Fibroblast of skin of right quadriceps (primary cell): ENCODE measurements at regions not wholly inside any gene's neighbourhood (a gene's known extent, or its start where the extent isn't known, plus 50 kb on each side); places are given as distances from the start of the nearest gene placed in this dataset.

ENCODE experiments used
- DNase-seq: peaks from one replicate; pipeline ENCODE4 v3.0.0-alpha.2; 2013

- peak; percentile 30 for DNase-seq
Measured at GRCh38 chr16:85396879-85397871, 215.9 kb upstream of the GSE1 start.

- no peak for DNase-seq
Measured at GRCh38 chr16:85398050-85398451, 215.1 kb upstream of the GSE1 start.

DNA sequence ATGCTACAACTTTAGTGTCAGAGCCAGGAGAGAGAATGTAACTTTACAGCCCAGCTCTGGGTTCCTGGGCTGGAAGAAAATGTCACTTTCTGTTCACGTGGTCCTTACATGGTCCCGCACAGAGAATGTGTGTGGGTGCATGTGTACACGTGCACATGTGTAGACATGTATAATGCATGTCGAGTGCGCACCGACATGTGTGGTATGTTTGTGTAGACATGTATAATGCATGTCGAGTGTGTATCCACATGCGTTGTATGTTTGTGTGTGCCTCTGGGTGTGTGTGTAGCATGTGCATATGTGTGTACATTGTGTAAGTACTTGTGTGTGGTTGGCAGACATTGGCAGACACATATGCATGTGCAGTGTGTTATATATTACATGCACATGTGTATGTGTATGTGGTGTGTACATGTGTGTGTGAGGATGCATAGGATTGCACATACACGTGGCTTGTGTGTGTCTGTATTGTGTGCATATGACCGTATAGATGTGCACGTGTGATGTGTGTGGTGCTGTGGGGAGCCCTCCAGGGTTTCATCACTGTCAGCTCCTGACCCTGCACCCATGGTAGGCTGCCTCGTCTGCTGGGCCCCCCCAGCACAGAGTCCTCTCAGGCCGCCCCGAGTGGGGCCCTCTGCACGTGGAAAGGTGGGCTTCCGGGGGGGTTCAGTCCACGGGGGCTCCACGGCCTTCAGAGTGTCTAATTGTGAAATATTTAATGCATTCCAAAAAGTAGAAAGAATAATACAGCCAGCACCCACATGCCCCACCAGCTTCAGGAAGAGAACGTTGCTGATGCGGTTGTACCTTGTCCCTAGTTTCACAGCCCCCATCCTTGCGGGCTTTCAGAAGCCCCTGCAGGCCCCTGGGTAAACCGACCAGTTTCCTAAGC, 214.2 kb upstream of the GSE1 start:
- no peak for DNase-seq

- no peak for DNase-seq
Measured at GRCh38 chr16:85399583-85400284, 213.4 kb upstream of the GSE1 start.

GRCh38 chr16:85400305-85401205, 212.6 kb upstream of the GSE1 start:
- DNase-seq, result no peak

DNA sequence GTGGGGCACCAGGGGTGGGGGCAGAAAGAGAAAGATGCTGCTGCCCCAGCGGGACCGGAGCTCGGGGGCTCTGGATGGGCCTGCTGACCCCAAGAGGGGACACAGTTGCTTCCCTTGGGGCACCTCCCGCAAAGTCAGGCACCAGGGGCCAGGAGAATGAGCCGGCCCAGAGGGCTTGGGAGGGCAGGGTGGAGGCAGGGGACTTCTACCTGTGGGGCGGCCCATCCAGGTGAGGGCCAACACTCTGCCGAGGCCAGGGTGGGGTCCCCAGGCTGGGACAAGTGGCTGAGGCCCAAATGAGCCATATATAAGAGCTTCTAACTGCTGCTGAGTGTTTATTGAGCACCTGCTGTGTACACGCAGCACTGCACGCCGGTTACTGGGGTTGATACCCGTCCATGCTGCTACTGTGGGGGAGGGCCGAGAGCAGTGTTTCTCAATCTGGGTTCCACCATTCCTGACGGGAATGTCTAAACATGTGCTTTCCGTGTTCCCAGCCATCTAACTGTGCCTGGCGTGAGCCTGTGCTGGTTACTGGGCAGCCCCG, 211.7 kb upstream of the GSE1 start:
- DNase-seq, result no peak

DNA sequence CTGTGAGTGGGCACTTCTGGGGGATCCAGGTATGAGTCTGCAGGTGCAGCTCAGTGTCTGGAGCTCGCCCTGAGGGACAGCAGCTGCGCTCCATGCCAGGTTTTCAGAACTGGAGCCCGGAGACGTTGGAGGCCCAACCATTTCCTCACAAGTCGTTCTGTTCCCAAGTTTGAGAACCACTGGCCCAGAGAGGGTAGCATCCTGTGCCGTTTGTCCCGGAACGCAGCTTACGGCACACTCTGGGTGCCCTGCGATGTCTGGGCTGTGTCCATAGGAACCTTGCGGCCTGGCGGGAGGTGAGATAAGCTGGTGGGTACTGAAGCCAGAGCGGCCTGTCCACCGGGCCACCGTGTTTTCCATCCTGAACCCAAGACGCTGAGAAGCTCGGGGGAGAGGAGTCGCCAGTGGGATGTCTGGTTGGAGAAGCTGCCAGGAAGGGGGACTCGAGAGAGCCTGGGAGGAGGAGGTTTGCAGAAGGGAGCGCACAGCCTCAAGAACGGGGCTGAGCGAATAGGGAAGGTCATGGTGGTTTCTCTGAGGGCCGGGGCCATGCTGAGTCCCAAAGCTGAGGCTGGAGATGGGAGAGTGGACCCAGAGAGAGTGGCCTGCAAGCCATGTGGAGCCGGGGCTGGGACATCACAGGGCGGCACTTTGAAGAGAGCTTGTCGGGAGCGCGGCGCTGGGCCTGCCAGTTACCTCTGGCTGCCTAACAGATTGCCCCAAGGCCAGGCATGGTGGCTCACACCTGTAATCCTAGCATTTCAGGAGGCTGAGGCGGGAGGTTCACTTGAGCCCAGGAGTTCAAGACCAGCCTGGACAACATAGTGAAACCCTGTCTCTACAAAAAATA, 211.0 kb upstream of the GSE1 start:
- DNase-seq, result no peak

DNA sequence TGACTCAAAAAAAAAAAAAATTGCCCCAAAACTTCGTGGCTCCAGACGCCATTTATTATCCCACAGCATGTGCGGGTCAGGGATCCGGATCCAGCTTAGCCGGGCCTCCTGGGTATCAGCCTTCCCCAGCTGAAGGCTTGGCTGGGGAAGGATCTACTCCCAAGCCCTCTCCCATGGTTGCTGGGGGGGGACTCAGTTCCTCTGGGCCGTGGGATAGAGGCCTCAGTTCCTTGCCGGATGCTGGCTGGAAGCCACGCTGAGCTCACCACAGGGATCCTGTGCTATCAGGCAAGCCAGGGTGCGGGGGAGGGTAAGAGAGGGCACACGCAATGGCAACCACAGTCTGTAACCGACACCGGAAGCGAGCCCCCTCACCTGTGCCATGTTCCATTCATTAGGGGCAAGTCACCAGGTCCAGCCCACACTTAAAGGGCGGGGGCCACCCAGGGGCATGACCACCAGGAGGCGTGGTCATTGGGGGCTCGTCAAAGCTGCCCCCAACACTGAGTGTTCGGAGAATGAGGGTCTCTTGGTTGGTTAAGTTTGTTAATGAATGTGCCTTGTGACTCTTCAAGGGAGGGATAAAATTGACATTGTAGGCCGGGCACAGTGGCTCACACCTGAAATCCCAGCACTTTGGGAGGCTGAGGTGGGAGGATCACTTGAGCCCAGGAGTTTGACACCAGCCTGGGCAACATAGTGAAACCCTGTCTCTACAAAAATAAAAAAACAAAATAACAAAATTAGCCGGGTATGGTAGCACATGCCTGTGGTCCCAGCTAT, 210.0 kb upstream of the GSE1 start:
- DNase-seq, result peak; percentile 79

GRCh38 chr16:85403693-85404092, 209.4 kb upstream of the GSE1 start:
- no peak for DNase-seq

DNA sequence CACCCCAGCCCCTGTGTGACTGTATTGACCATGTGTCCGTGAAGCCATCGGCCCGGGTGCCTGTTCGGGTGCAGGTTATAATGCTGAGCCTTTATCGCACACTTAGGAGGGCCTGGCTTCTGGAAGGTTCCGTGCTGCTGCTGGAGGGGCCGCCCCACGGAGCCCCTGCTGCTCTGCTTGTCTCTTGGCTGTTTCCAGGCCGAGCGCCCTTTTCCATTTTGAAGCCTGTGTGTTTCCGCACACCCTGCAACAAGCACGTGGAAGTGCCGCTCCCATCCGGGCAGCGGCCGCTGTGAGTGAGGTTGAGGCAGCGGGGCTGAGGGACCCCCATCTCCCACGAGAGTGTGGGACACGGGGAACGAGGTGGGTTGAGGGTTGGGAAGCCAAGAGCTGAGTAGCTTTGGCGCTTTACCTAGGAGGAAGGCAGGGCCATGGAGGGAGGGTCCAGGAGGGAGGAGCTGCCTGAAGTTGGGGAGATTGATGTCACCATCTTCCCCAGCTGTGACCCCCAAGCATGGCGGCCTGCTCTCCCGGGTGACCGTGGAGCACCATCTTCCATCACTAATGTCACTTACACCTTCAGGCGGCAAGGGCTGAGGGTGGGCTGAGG, 200.1 kb upstream of the GSE1 start:
- DNase-seq, result no peak

DNA sequence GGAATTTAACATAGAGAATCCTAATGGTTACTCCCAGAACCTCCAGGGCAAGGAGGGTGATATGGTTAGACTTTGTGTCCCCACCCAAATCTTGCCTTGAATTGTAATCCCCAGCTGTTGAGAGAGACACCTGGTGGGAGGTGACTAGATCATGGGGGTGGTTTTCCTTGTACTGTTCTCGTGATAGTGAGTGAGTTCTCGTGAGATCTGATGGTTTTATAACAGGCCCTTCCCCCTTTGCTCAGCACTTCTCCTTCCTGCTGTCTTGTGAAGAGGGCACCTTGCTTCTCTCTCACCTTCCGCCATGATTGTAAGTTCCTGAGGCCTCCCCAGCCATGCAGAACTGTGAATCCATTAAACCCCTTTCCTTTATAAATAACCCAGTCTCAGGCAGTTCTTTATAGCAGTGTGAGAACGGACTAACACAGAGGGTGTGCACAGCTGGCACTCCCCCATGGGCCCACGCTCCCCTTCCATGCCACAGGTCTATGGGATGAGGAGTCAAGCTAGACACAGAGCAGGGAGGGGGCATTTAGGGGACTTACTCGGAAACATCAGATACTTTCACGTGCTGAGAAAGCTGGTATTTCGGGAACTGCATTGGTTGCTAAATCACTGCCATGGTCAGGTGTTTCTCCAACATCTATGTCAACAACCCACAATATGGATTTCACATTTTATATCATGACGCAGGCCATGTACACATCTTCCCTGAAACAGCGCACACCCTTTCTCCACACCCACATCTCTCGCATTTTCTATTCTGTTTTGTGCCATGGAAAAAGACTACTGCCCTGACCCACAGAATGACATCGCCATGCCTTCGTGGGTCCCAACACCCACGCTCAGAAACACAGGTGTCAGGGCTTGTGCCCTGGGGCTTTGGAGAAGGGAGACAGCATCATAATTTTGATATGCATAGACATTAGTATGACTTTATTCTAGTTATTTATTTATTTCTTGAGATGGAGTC, 199.1 kb upstream of the GSE1 start:
- no peak for DNase-seq

DNA sequence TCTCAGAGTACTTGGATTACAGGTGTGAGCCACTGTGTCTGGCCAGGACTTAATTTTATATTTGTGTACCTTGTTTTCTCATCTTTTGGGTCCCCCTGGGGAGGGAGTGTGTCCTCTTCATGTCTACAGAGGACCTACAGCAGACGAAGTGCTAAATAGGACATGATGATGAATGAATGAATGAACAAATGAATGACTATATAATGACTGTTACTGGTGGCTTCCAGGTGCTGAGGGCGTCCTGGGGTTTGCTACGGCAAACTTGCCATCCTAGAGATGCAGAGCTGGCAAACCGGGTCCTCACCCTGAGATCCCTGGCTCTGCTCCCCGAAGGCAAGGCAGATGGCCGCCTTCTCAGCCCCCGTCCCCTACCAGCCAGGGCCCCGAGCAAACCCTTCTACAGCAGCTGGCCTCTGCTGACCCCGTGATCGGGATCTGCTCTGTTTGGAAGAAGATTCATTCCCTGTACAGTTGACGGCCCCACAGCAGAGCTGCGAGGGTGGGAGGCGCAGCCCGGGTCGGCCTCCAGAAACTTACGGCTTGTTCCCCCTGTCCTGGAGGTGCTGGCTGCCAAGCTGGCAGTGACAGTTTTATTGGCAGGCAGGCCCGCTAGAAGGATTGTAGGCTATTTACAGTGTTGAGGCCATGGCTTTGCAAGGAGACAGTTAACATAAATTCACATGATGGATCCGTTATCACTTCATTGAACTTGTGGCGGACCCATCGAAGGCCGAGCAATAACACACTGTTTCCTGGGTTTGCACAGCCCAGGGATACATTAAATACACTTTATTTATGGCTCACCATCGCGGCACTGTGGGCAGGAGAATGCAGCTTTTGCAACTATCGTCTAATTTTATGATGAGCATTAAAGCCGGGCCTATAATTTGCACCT, 197.7 kb upstream of the GSE1 start:
- DNase-seq, result peak; percentile 22

- DNase-seq, result peak; percentile 34
Measured at GRCh38 chr16:85416228-85417109, 196.7 kb upstream of the GSE1 start.

DNA sequence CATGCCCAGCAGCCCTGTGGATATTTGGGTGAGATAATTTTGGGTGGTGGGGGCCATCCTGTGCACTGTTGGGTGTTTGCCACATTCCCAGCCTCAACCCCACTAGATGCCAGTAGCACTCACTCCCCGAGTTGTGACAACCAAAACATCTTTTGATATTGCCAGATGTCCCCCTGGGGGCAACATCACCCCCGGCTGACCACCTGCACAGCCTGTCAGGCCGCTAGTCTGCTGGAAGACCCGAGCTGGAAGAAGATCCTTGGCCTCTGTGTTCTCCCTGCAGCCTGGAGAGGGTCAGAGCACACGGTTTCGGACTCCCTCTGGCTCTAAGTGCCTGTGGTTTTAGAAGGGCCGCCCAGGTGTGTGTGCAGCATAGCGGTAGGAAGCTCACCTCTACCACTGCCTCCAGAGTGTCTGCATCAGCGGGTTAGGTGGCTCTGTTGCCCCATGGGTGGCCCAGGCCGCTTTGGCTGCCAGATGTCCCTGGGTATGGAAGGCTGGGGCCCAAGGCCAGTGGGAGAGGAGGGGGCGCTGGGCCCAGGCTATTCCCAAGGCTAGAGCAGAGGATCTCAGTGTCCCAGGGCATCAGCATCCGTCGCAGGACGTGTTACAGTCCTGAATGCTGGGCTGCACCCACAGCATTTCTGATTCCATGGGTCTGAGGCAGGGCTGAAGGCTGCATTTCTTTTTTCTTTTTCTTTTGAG, 195.8 kb upstream of the GSE1 start:
- DNase-seq, result no peak

- DNase-seq, result no peak
Measured at GRCh38 chr16:85418978-85419491, 194.1 kb upstream of the GSE1 start.
